ENCODE measurements at regions not wholly inside any gene's neighbourhood (a gene's known extent, or its start where the extent isn't known, plus 50 kb on each side); places are given as distances from the start of the nearest gene placed in this dataset.

DNA sequence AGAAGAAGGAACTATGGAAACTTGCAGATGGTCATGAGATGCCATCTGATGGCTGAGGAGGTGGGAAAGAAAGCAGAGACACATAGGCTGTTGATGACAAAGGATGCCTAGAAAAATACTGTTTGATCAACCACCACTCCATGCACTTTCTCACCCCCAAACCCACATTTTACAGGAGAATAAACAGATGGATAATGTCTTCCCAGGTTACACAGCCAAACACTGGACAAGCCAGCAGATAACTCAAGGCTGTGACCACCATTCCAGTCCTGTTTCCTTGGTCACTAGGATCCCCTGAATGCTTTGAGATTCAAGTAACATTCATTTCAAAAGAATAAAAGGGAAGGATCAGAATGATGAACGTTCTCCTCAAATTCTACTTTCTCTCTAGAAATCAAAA is 733.0 kb upstream of the SOX11 start:
- TF ChIP-seq EZH2phosphoT487 (IDR thresholded peaks at IDR 0.05; ENCODE audit: borderline replicate concordance, low read length): no peak
- TF ChIP-seq, protein P1, sequence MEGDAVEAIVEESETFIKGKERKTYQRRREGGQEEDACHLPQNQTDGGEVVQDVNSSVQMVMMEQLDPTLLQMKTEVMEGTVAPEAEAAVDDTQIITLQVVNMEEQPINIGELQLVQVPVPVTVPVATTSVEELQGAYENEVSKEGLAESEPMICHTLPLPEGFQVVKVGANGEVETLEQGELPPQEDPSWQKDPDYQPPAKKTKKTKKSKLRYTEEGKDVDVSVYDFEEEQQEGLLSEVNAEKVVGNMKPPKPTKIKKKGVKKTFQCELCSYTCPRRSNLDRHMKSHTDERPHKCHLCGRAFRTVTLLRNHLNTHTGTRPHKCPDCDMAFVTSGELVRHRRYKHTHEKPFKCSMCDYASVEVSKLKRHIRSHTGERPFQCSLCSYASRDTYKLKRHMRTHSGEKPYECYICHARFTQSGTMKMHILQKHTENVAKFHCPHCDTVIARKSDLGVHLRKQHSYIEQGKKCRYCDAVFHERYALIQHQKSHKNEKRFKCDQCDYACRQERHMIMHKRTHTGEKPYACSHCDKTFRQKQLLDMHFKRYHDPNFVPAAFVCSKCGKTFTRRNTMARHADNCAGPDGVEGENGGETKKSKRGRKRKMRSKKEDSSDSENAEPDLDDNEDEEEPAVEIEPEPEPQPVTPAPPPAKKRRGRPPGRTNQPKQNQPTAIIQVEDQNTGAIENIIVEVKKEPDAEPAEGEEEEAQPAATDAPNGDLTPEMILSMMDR (IDR thresholded peaks at IDR 0.05; ENCODE audit: low read depth, low read length, poor library complexity, severe bottlenecking): no peak
- Histone ChIP-seq H3K4me1 (ENCODE audit: control insufficient read depth, low read length) (no peaks in the 10 kb centered on the region), H4K20me1 (ENCODE audit: control insufficient read depth, insufficient read depth, low read depth, low read length) (no peaks in the 10 kb centered on the region), H3K36me3 (ENCODE audit: control insufficient read depth, low read length) (no peaks in the 10 kb centered on the region), H3K27ac (ENCODE audit: low read depth, low read length) (no peak overlapping the region), H3K4me2 (ENCODE audit: low read length) (no peak overlapping the region), H3F3A (ENCODE audit: control insufficient read depth, insufficient read depth) (no peaks in the 10 kb centered on the region), H3K79me2 (ENCODE audit: control insufficient read depth, low read length) (no peaks in the 10 kb centered on the region), H3K4me3 (ENCODE audit: low read length) (no peak overlapping the region), H3K9me3 (ENCODE audit: control insufficient read depth, insufficient read depth, low read length) (no peaks in the 10 kb centered on the region), H3K9me2 (replicated peaks; ENCODE audit: control insufficient read depth, low read length) (no peaks in the 10 kb centered on the region), H3K27me3 (ENCODE audit: control insufficient read depth, low read length) (no peaks in the 10 kb centered on the region)

DNA sequence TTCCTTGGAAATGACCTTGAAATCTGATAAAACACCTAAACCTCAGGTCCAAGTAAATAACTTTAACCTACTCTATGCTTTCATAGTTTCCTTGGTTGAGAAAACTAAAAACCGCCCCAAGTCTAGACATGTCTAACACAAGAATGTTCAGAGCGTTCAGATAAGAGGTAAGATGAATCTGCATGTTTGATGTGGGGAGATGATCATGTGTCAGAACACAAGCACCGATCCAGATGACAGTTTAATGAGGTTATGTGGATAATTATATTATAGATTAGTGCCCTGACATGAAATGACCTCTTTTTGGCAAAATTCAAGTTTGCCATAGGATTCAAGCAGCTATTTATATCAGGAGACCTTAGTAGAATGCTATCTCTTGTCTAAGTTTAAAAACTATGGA is 729.8 kb upstream of the SOX11 start:
- H3K4me2 ChIP-seq (ENCODE audit: low read length): no peak overlapping the region
- no peaks in the 10 kb centered on the region for H3K79me2 ChIP-seq (ENCODE audit: control insufficient read depth, low read length)
- TF ChIP-seq, protein P1 (IDR thresholded peaks at IDR 0.05; ENCODE audit: low read depth, low read length, poor library complexity, severe bottlenecking): no peak
- TF ChIP-seq EZH2phosphoT487 (IDR thresholded peaks at IDR 0.05; ENCODE audit: borderline replicate concordance, low read length): no peak
- H3K36me3 ChIP-seq (ENCODE audit: control insufficient read depth, low read length): no peaks in the 10 kb centered on the region
- H4K20me1 ChIP-seq (ENCODE audit: control insufficient read depth, insufficient read depth, low read depth, low read length): no peaks in the 10 kb centered on the region
- H3K4me1 ChIP-seq (ENCODE audit: control insufficient read depth, low read length): no peaks in the 10 kb centered on the region
- no peaks in the 10 kb centered on the region for H3K9me3 ChIP-seq (ENCODE audit: control insufficient read depth, insufficient read depth, low read length)
- H3K9me2 ChIP-seq (replicated peaks; ENCODE audit: control insufficient read depth, low read length): no peaks in the 10 kb centered on the region
- H3K4me3 ChIP-seq (ENCODE audit: low read length): no peak overlapping the region
- H3K27ac ChIP-seq (ENCODE audit: low read depth, low read length): no peak overlapping the region
- no peaks in the 10 kb centered on the region for H3F3A ChIP-seq (ENCODE audit: control insufficient read depth, insufficient read depth)
- H3K27me3 ChIP-seq (ENCODE audit: control insufficient read depth, low read length): no peaks in the 10 kb centered on the region

DNA sequence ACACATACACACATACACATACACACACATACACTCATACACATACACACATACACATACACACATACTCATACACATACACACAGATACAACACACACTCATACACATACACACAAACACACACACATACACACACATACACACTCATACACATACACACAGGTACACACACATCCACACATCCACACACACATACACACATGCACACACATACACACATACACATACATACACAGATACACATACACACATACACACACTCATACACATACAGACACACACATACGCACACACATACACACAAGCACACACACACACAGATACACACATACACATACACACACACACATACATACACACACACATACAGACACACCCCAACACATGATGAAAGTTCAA is 729.1 kb upstream of the SOX11 start:
- no peaks in the 10 kb centered on the region for H3K36me3 ChIP-seq (ENCODE audit: control insufficient read depth, low read length)

More for the DNA sequence above, 729.1 kb upstream of the SOX11 start:
- no peaks in the 10 kb centered on the region for H3K9me2 ChIP-seq (replicated peaks; ENCODE audit: control insufficient read depth, low read length)
- no peaks in the 10 kb centered on the region for H3K79me2 ChIP-seq (ENCODE audit: control insufficient read depth, low read length)
- H3K9me3 ChIP-seq (ENCODE audit: control insufficient read depth, insufficient read depth, low read length): no peaks in the 10 kb centered on the region
- no peak overlapping the region for H3K4me3 ChIP-seq (ENCODE audit: low read length)
- H3K4me2 ChIP-seq (ENCODE audit: low read length): no peak overlapping the region
- TF ChIP-seq, protein P1 (IDR thresholded peaks at IDR 0.05; ENCODE audit: low read depth, low read length, poor library complexity, severe bottlenecking): no peak
- TF ChIP-seq EZH2phosphoT487 (IDR thresholded peaks at IDR 0.05; ENCODE audit: borderline replicate concordance, low read length): no peak
- H3K27ac ChIP-seq (ENCODE audit: low read depth, low read length): no peak overlapping the region
- no peaks in the 10 kb centered on the region for H3K27me3 ChIP-seq (ENCODE audit: control insufficient read depth, low read length)
- H4K20me1 ChIP-seq (ENCODE audit: control insufficient read depth, insufficient read depth, low read depth, low read length): no peaks in the 10 kb centered on the region
- no peaks in the 10 kb centered on the region for H3K4me1 ChIP-seq (ENCODE audit: control insufficient read depth, low read length)
- no peaks in the 10 kb centered on the region for H3F3A ChIP-seq (ENCODE audit: control insufficient read depth, insufficient read depth)
